Uterus (tissue), 3 donors: ENCODE measurements at regions not wholly inside any gene's neighbourhood (a gene's known extent, or its start where the extent isn't known, plus 50 kb on each side); places are given as distances from the start of the nearest gene placed in this dataset.

Experiments used
- DNase-seq, 2 donors: peaks; one replicate each; pipeline ENCODE4 v3.0.0-alpha.2; 2019 to 2020
- H3K27ac ChIP-seq, 2 donors: fragments of 200-600 bp; sonication (generic); 1 replicate in 1 of 2; 2 replicates in 1 of 2; pipeline ENCODE4 v1.5.1; 2016 to 2018
- H3K27me3 ChIP-seq, 2 donors: fragments of 200-600 bp; sonication (generic); one replicate each; pipeline ENCODE4 v1.5.1; 2018 to 2019; ENCODE audit warnings: control low read depth in 1 of 2
- H3K36me3 ChIP-seq, 2 donors: fragments of 200-600 bp; sonication (generic); one replicate each; pipeline ENCODE4 v1.5.1; 2019; ENCODE audit warnings: control low read depth in 1 of 2
- H3K4me1 ChIP-seq, 2 donors: fragments of 200-600 bp; sonication (generic); one replicate each; pipeline ENCODE4 v1.5.1; 2018 to 2019; ENCODE audit warnings: control low read depth in 1 of 2
- H3K4me3 ChIP-seq, 2 donors: fragments of 200-600 bp; sonication (generic); 1 replicate in 1 of 2; 2 replicates in 1 of 2; pipeline ENCODE4 v1.5.1; 2018 to 2019; ENCODE audit warnings: mild to moderate bottlenecking in 1 of 2
- H3K9me3 ChIP-seq, 2 donors: fragments of 200-600 bp; sonication (generic); one replicate each; pipeline ENCODE4 v1.5.1; 2019; ENCODE audit warnings: control low read depth in 1 of 2
- POLR2A ChIP-seq, 2 donors: fragments of 450-650 bp; IDR thresholded peaks; one replicate each; pipeline ENCODE4 v1.6.1; 2016; ENCODE audit warnings: antibody characterized with exemption in 2 of 2, mild to moderate bottlenecking in 1 of 2, moderate library complexity in 1 of 2
- intact Hi-C: fragments of 100-400 bp; cut with DNase I; formaldehyde crosslinking; loops from one replicate; pipeline ENCODE4 v1.15.1; 2023; ENCODE audit warnings: low total_unique reads
- TF ChIP-seq, protein P1 (sequence below), 4 experiments: fragments of 200-600 bp in 2 of 4; fragments of 450-650 bp in 2 of 4; sonication (generic) in 2 of 4; IDR thresholded peaks; one replicate each; pipeline ENCODE4 v1.5.1; 2016 to 2019; ENCODE audit warnings: antibody characterized with exemption in 4 of 4, mild to moderate bottlenecking in 2 of 4, moderate library complexity in 1 of 4
- donor health status: DM: yes; HTN: yes; CAD: no.

DNA sequence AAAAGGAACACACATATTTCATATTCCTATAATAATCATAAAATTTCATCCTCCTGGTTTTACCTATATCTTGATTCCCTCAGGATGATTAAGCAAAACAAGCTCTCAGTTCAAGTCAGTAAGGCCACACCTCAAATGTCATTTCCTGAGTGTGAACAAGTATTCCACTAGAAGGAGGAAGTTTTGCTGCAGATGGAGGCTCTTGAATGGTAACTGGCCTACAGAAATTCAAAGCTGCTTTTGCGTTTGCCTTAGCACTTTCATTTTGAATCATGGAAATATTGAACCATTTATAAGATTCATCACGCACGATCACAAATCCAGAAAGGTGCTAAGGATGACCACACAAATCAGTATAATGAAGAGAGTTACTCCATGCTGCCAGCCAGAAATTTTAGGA, 254.4 kb upstream of the CXXC4 start:
- no peaks in the 10 kb centered on the region for H3K27me3 ChIP-seq
- no peak for DNase-seq
- no peaks in the 10 kb centered on the region for H3K9me3 ChIP-seq
- no peak for TF ChIP-seq POLR2A (IDR thresholded peaks at IDR 0.05)
- TF ChIP-seq, protein P1, sequence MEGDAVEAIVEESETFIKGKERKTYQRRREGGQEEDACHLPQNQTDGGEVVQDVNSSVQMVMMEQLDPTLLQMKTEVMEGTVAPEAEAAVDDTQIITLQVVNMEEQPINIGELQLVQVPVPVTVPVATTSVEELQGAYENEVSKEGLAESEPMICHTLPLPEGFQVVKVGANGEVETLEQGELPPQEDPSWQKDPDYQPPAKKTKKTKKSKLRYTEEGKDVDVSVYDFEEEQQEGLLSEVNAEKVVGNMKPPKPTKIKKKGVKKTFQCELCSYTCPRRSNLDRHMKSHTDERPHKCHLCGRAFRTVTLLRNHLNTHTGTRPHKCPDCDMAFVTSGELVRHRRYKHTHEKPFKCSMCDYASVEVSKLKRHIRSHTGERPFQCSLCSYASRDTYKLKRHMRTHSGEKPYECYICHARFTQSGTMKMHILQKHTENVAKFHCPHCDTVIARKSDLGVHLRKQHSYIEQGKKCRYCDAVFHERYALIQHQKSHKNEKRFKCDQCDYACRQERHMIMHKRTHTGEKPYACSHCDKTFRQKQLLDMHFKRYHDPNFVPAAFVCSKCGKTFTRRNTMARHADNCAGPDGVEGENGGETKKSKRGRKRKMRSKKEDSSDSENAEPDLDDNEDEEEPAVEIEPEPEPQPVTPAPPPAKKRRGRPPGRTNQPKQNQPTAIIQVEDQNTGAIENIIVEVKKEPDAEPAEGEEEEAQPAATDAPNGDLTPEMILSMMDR (IDR thresholded peaks at IDR 0.05): no peak
- no peak overlapping the region for H3K4me3 ChIP-seq
- no peak overlapping the region for H3K27ac ChIP-seq
- no peaks in the 10 kb centered on the region for H3K4me1 ChIP-seq
- no peaks in the 10 kb centered on the region for H3K36me3 ChIP-seq
- intact Hi-C loops: no loop called here

DNA sequence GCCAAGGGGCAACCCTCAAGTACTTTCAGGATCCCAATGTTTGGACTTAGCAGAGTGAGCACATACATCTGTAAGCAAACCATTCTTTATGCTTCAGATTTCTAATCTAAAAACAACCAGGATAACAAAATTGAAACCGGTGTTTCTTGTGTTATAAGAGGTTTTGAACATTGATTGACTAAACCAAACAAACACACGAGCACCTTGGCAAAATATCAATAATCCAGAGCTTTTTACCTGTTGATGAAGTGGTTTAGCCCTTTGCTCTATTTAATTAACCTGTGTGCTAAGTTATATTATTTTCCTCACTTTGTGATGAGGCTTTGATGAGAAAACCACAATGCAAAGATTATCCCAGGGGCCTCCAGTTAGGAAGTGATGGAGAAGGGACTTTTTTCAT, 255.3 kb upstream of the CXXC4 start:
- DNase-seq: no peak
- H3K4me1 ChIP-seq: no peaks in the 10 kb centered on the region
- H3K9me3 ChIP-seq: no peaks in the 10 kb centered on the region
- no peak for TF ChIP-seq POLR2A (IDR thresholded peaks at IDR 0.05)
- TF ChIP-seq, protein P1 (IDR thresholded peaks at IDR 0.05): no peak
- no peak overlapping the region for H3K4me3 ChIP-seq
- H3K36me3 ChIP-seq: no peaks in the 10 kb centered on the region
- intact Hi-C loops: no loop called here
- H3K27ac ChIP-seq: no peak overlapping the region
- H3K27me3 ChIP-seq: no peaks in the 10 kb centered on the region

DNA sequence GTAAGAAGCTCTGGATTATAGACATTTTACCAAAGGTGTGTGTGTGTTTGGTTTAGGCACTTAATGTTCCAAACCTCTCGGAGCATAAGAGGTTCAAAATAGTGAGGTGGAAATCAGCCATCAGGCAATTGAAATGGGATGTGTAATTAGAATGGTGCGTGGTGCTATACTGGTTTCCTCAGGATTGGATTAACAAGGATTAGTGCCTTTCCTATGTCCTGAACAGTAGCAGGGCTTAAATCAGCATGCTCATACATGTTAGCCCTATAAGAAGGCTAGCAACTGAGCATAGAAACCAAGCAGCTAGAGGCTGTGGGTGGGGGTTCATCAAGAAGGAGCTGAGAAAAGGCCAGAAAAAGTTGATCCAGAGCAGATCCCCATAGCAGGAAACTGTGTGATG, 256.8 kb upstream of the CXXC4 start:
- intact Hi-C loops: no loop called here
- Histone ChIP-seq H3K27ac (no peak overlapping the region), H3K4me1 (no peaks in the 10 kb centered on the region), H3K27me3 (no peaks in the 10 kb centered on the region), H3K4me3 (no peak overlapping the region), H3K36me3 (no peaks in the 10 kb centered on the region), H3K9me3 (no peaks in the 10 kb centered on the region)
- TF ChIP-seq, protein P1 (IDR thresholded peaks at IDR 0.05): no peak
- TF ChIP-seq POLR2A (IDR thresholded peaks at IDR 0.05): no peak
- DNase-seq: no peak

DNA sequence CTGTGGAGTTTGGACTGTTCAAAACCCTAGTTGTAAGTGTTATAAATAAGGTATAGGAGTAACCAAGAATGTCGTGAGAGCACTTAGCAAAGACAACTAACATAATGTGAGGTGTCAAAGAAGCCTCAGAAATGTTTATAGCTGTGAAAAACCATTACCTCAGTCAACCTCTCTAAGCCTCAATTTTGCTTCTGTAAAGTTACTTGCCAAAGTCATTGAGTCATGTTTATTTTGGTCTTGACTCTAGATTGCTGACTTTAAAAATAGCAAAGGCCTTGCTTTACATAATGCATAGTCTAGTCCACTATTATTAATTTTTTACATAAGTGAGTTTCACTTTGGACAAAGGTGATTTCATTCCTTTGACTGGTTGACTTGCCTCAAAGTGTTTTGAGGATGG, 257.6 kb upstream of the CXXC4 start:
- H3K4me1 ChIP-seq: no peaks in the 10 kb centered on the region
- no peaks in the 10 kb centered on the region for H3K27me3 ChIP-seq
- no peak overlapping the region for H3K27ac ChIP-seq
- intact Hi-C loops: no loop called here
- no peaks in the 10 kb centered on the region for H3K36me3 ChIP-seq
- H3K4me3 ChIP-seq: no peak overlapping the region
- DNase-seq: no peak
- TF ChIP-seq POLR2A (IDR thresholded peaks at IDR 0.05): no peak
- TF ChIP-seq, protein P1 (IDR thresholded peaks at IDR 0.05): no peak
- no peaks in the 10 kb centered on the region for H3K9me3 ChIP-seq

DNA sequence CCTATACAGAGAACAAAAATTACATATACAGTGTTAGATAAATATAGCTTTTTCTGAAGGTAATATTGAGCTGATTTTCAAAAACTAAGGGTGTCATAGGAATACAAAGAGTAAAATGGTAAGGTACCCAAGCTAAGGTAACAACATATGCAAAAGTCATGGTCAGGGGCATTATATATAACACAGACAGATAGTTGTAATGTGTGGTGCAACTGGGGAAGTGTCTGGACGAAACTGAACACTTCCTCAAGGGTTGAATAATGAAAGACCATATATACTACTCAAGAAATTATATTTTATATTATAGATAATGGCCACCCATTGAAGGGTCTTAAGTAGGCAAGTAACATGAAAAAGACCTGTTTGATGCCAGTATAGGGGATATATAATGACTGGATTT, 262.1 kb upstream of the CXXC4 start:
- intact Hi-C loops: no loop called here
- Histone ChIP-seq H3K4me1 (no peaks in the 10 kb centered on the region), H3K27ac (no peak overlapping the region), H3K36me3 (no peaks in the 10 kb centered on the region), H3K9me3 (no peaks in the 10 kb centered on the region), H3K4me3 (no peak overlapping the region), H3K27me3 (no peaks in the 10 kb centered on the region)
- no peak for DNase-seq
- TF ChIP-seq POLR2A (IDR thresholded peaks at IDR 0.05): no peak
- TF ChIP-seq, protein P1 (IDR thresholded peaks at IDR 0.05): no peak
